GM18517 (cell line): ENCODE measurements at regions not wholly inside any gene's neighbourhood (a gene's known extent, or its start where the extent isn't known, plus 50 kb on each side); places are given as distances from the start of the nearest gene placed in this dataset.

Source experiments
- ATAC-seq: cut with Tn5 transposase; IDR thresholded peaks from one replicate; pipeline ENCODE4 v1.9.1; 2021; ENCODE audit warnings: mild to moderate bottlenecking, moderate library complexity; ENCODE audit not compliant: unreplicated experiment

GRCh38 chr12:98126637-98127335 is 388.6 kb upstream of the TMPO start:
- ATAC-seq: no peak

- ATAC-seq: no peak
These were observed 388.1 kb upstream of the TMPO start for GRCh38 chr12:98127336-98127679.

GRCh38 chr12:98127854-98128253 is 387.5 kb upstream of the TMPO start:
- no peak for ATAC-seq

GRCh38 chr12:98136544-98136943 is 378.8 kb upstream of the TMPO start:
- ATAC-seq: no peak

GRCh38 chr12:98137278-98137677 is 378.1 kb upstream of the TMPO start:
- no peak for ATAC-seq

GRCh38 chr12:98144953-98145352 is 370.4 kb upstream of the TMPO start:
- ATAC-seq: no peak

GRCh38 chr12:98146043-98146442 is 369.3 kb upstream of the TMPO start:
- ATAC-seq: no peak

GRCh38 chr12:98146487-98146886 is 368.9 kb upstream of the TMPO start:
- ATAC-seq: no peak

- ATAC-seq: peak; percentile 77
These were observed 366.1 kb upstream of the TMPO start for GRCh38 chr12:98149270-98149669.

GRCh38 chr12:98149691-98150210 is 365.6 kb upstream of the TMPO start:
- peak; percentile 31 for ATAC-seq

- no peak for ATAC-seq
These were observed 364.2 kb upstream of the TMPO start for GRCh38 chr12:98151105-98151590.

GRCh38 chr12:98151984-98152383 is 363.4 kb upstream of the TMPO start:
- no peak for ATAC-seq

- no peak for ATAC-seq
These were observed 360.5 kb upstream of the TMPO start for GRCh38 chr12:98154850-98155249.

- ATAC-seq: no peak
These were observed 358.7 kb upstream of the TMPO start for GRCh38 chr12:98156697-98157096.

- no peak for ATAC-seq
These were observed 352.3 kb upstream of the TMPO start for GRCh38 chr12:98162906-98163678.

- no peak for ATAC-seq
These were observed 343.1 kb upstream of the TMPO start for GRCh38 chr12:98172304-98172703.

- ATAC-seq: no peak
These were observed 342.6 kb upstream of the TMPO start for GRCh38 chr12:98172801-98173200.

GRCh38 chr12:98173773-98174427 is 341.5 kb upstream of the TMPO start:
- no peak for ATAC-seq

GRCh38 chr12:98174428-98174809 is 341.0 kb upstream of the TMPO start:
- ATAC-seq: no peak

- no peak for ATAC-seq
These were observed 337.3 kb upstream of the TMPO start for GRCh38 chr12:98178126-98178525.

- no peak for ATAC-seq
These were observed 336.2 kb upstream of the TMPO start for GRCh38 chr12:98179151-98179550.

- no peak for ATAC-seq
These were observed 334.8 kb upstream of the TMPO start for GRCh38 chr12:98180603-98181002.
